LNCAP (cell line): ENCODE measurements at regions not wholly inside any gene's neighbourhood (a gene's known extent, or its start where the extent isn't known, plus 50 kb on each side); places are given as distances from the start of the nearest gene placed in this dataset.

Experiments
- CTCF ChIP-seq: fragments of 450-650 bp; IDR thresholded peaks from 2 replicates; pipeline ENCODE4 v1.5.1; 2017; ENCODE audit warnings: mild to moderate bottlenecking

- no peak for TF ChIP-seq CTCF
Observed at GRCh38 chr5:56594792-56595191, 220.6 kb upstream of the MAP3K1 start.

- no peak for TF ChIP-seq CTCF
Observed at GRCh38 chr5:56591081-56591480, 224.3 kb upstream of the MAP3K1 start.

GRCh38 chr5:56589481-56589860 is 225.9 kb upstream of the MAP3K1 start:
- no peak for TF ChIP-seq CTCF

- no peak for TF ChIP-seq CTCF
Observed at GRCh38 chr5:56588636-56589480, 226.5 kb upstream of the MAP3K1 start.

GRCh38 chr5:56588131-56588487 is 227.2 kb upstream of the MAP3K1 start:
- no peak for TF ChIP-seq CTCF

- TF ChIP-seq CTCF, result no peak
Observed at GRCh38 chr5:56587381-56588130, 227.8 kb upstream of the MAP3K1 start.

GRCh38 chr5:56585999-56586691 is 229.2 kb upstream of the MAP3K1 start:
- no peak for TF ChIP-seq CTCF
